WTC11 (cell line): ENCODE measurements at regions not wholly inside any gene's neighbourhood (a gene's known extent, or its start where the extent isn't known, plus 50 kb on each side); places are given as distances from the start of the nearest gene placed in this dataset.
"Not testable (repeated sequence)": the region's sequence is repeated elsewhere in the genome, so short reads cannot be mapped to it uniquely, and the experiment has no call there.

Experiments used
- ATAC-seq: fragments of 200-7000 bp; cut with Tn5 transposase; 2 replicates; pipeline ENCODE4 v1.10.0; 2021; ENCODE audit warnings: mild to moderate bottlenecking, moderate library complexity
- CTCF ChIA-PET: fragments of 300-600 bp; sonication (Branson Sonifier 250); formaldehyde crosslinking; loops from one replicate; lab custom pipeline; 2021; ENCODE audit warnings: antibody characterized with exemption; lab: Charles Lee
- POLR2A ChIA-PET: fragments of 350-600 bp; sonication (Branson Sonifier 250); formaldehyde crosslinking; loops from one replicate; lab custom pipeline; 2021; ENCODE audit warnings: antibody characterized with exemption; lab: Charles Lee
- DNase-seq: peaks from one replicate; pipeline ENCODE4 v3.0.0; 2021; ENCODE audit warnings: low spot score
- H3K27ac Mint-ChIP-seq: 2 replicates; pipeline ENCODE4 v1.8.0; 2021; ENCODE audit warnings: mixed read lengths
- H3K27me3 Mint-ChIP-seq: 2 replicates; pipeline ENCODE4 v1.8.0; 2021; ENCODE audit warnings: low read depth, mild to moderate bottlenecking, moderate library complexity, mixed read lengths
- H3K36me3 Mint-ChIP-seq: 2 replicates; pipeline ENCODE4 v1.8.0; 2021; ENCODE audit warnings: mixed read lengths
- H3K4me1 Mint-ChIP-seq: 2 replicates; pipeline ENCODE4 v1.8.0; 2022; ENCODE audit warnings: mixed read lengths
- H3K4me3 Mint-ChIP-seq: 2 replicates; pipeline ENCODE4 v1.8.0; 2021; ENCODE audit warnings: mild to moderate bottlenecking, moderate library complexity, mixed read lengths
- H3K9me3 Mint-ChIP-seq: 2 replicates; pipeline ENCODE4 v1.8.0; 2021; ENCODE audit warnings: mixed read lengths
- ATF1 ChIP-seq: sonication (generic); formaldehyde crosslinking; IDR thresholded peaks from 2 replicates; pipeline ENCODE4 v1.8.1; 2023; ENCODE audit warnings: mild to moderate bottlenecking, moderate library complexity, missing genetic modification reagents
- E2F1 ChIP-seq: sonication (generic); formaldehyde crosslinking; IDR thresholded peaks from 2 replicates; pipeline ENCODE4 v1.8.0; 2022; ENCODE audit warnings: mild to moderate bottlenecking, missing genetic modification reagents
- ELF4 ChIP-seq: sonication (generic); formaldehyde crosslinking; IDR thresholded peaks from 2 replicates; pipeline ENCODE4 v1.8.1; 2022; ENCODE audit warnings: low read depth, mild to moderate bottlenecking, moderate library complexity, missing genetic modification reagents
- HMGXB4 ChIP-seq: sonication (generic); formaldehyde crosslinking; IDR thresholded peaks from 2 replicates; pipeline ENCODE4 v1.8.1; 2023; ENCODE audit warnings: mild to moderate bottlenecking, moderate library complexity, missing genetic modification reagents
- MYBL2 ChIP-seq: sonication (generic); formaldehyde crosslinking; IDR thresholded peaks from 2 replicates; pipeline ENCODE4 v1.8.1; 2023; ENCODE audit warnings: mild to moderate bottlenecking, moderate library complexity, missing genetic modification reagents
- PRDM15 ChIP-seq: sonication (generic); formaldehyde crosslinking; IDR thresholded peaks from 2 replicates; pipeline ENCODE4 v1.8.0; 2022; ENCODE audit warnings: missing genetic modification reagents
- PREB ChIP-seq: sonication (generic); formaldehyde crosslinking; IDR thresholded peaks from 2 replicates; pipeline ENCODE4 v1.8.1; 2022; ENCODE audit warnings: mild to moderate bottlenecking, missing genetic modification reagents, moderate library complexity, borderline replicate concordance
- ZNF416 ChIP-seq: fragments of 250-450 bp; sonication (Bioruptor Pico); IDR thresholded peaks from 2 replicates; pipeline ENCODE4 v1.9.0; 2021; ENCODE audit warnings: mild to moderate bottlenecking, inconsistent platforms
- ZNF423 ChIP-seq: fragments of 250-450 bp; sonication (Bioruptor Pico); IDR thresholded peaks from 2 replicates; pipeline ENCODE4 v2.1.2; 2022; ENCODE audit warnings: mild to moderate bottlenecking, moderate library complexity

GRCh38 chr22:10727393-10727792 is 4800.6 kb upstream of the OR11H1 start (continued):
- no peak for TF ChIP-seq PRDM15 (CRISPR knock-in tag)

GRCh38 chr22:10729979-10730378 is 4798.0 kb upstream of the OR11H1 start:
- H3K4me3 Mint-ChIP-seq, POLR2A ChIA-PET, H3K4me1 Mint-ChIP-seq, H3K27ac Mint-ChIP-seq, CTCF ChIA-PET, DNase-seq, ATAC-seq: not testable (repeated sequence)
- H3K27me3 Mint-ChIP-seq: peaks cover 62% of the 10 kb centered on the region
- peaks cover 90% of the 10 kb centered on the region for H3K9me3 Mint-ChIP-seq
- peaks cover 85% of the 10 kb centered on the region for H3K36me3 Mint-ChIP-seq

- peaks cover 56% of the 10 kb centered on the region for H3K27me3 Mint-ChIP-seq
- H3K4me3 Mint-ChIP-seq, H3K27ac Mint-ChIP-seq, DNase-seq, ATAC-seq, POLR2A ChIA-PET, CTCF ChIA-PET, H3K4me1 Mint-ChIP-seq: not testable (repeated sequence)
- peaks cover 85% of the 10 kb centered on the region for H3K36me3 Mint-ChIP-seq
- peaks cover 90% of the 10 kb centered on the region for H3K9me3 Mint-ChIP-seq
These were observed 4797.3 kb upstream of the OR11H1 start for GRCh38 chr22:10730706-10731105.

GRCh38 chr22:10731246-10731974 is 4796.6 kb upstream of the OR11H1 start:
- H3K4me1 Mint-ChIP-seq, DNase-seq, ATAC-seq, POLR2A ChIA-PET, H3K27ac Mint-ChIP-seq, H3K4me3 Mint-ChIP-seq, CTCF ChIA-PET: not testable (repeated sequence)
- H3K27me3 Mint-ChIP-seq: peaks cover 54% of the 10 kb centered on the region
- H3K9me3 Mint-ChIP-seq: peaks cover 88% of the 10 kb centered on the region
- H3K36me3 Mint-ChIP-seq: peaks cover 79% of the 10 kb centered on the region

GRCh38 chr22:10735075-10735474 is 4792.9 kb upstream of the OR11H1 start:
- H3K27ac Mint-ChIP-seq, H3K4me1 Mint-ChIP-seq, POLR2A ChIA-PET, CTCF ChIA-PET, ATAC-seq, H3K4me3 Mint-ChIP-seq, DNase-seq: not testable (repeated sequence)
- H3K9me3 Mint-ChIP-seq: peaks cover 86% of the 10 kb centered on the region
- H3K36me3 Mint-ChIP-seq: peaks cover 76% of the 10 kb centered on the region
- peaks cover 43% of the 10 kb centered on the region for H3K27me3 Mint-ChIP-seq

- H3K4me1 Mint-ChIP-seq, CTCF ChIA-PET, H3K27ac Mint-ChIP-seq, DNase-seq, ATAC-seq, H3K4me3 Mint-ChIP-seq, POLR2A ChIA-PET: not testable (repeated sequence)
- Mint-ChIP-seq H3K9me3 (peaks cover 85% of the 10 kb centered on the region), H3K36me3 (peaks cover 74% of the 10 kb centered on the region), H3K27me3 (peaks cover 46% of the 10 kb centered on the region)
These were observed 4791.1 kb upstream of the OR11H1 start for GRCh38 chr22:10736879-10737278.

- H3K27me3 Mint-ChIP-seq: peaks cover 46% of the 10 kb centered on the region
- ATAC-seq, CTCF ChIA-PET, H3K4me3 Mint-ChIP-seq, DNase-seq, POLR2A ChIA-PET, H3K4me1 Mint-ChIP-seq, H3K27ac Mint-ChIP-seq: not testable (repeated sequence)
- peaks cover 73% of the 10 kb centered on the region for H3K36me3 Mint-ChIP-seq
- peaks cover 83% of the 10 kb centered on the region for H3K9me3 Mint-ChIP-seq
These were observed 4790.1 kb upstream of the OR11H1 start for GRCh38 chr22:10737931-10738330.

- POLR2A ChIA-PET: no interaction called here
- Mint-ChIP-seq H3K27ac (no peak overlapping the region), H3K9me3 (peaks cover 86% of the 10 kb centered on the region), H3K27me3 (peaks cover 57% of the 10 kb centered on the region), H3K4me3 (no peak overlapping the region), H3K36me3 (peaks cover 87% of the 10 kb centered on the region), H3K4me1 (no peaks in the 10 kb centered on the region)
- CTCF ChIA-PET: no interaction called here
- DNase-seq (no peak), ATAC-seq (no peak)
- TF ChIP-seq ELF4: no peak
- no peak for TF ChIP-seq ZNF416
- no peak for TF ChIP-seq E2F1
- TF ChIP-seq PREB: no peak
- TF ChIP-seq MYBL2 (CRISPR knock-in tag): no peak
- no peak for TF ChIP-seq HMGXB4
- no peak for TF ChIP-seq ATF1
- TF ChIP-seq ZNF423 (CRISPR knock-in tag): no peak
These were observed 4786.8 kb upstream of the OR11H1 start for GRCh38 chr22:10741210-10741609.
